HG03135 (cell line): ENCODE measurements at regions not wholly inside any gene's neighbourhood (a gene's known extent, or its start where the extent isn't known, plus 50 kb on each side); places are given as distances from the start of the nearest gene placed in this dataset.
"Not testable (repeated sequence)": the region's sequence is repeated elsewhere in the genome, so short reads cannot be mapped to it uniquely, and the experiment has no call there.

ENCODE experiments used
- ATAC-seq: cut with Tn5 transposase; IDR thresholded peaks from one replicate; pipeline ENCODE4 v1.9.1; 2021; ENCODE audit warnings: mild to moderate bottlenecking, moderate library complexity; ENCODE audit not compliant: unreplicated experiment

DNA sequence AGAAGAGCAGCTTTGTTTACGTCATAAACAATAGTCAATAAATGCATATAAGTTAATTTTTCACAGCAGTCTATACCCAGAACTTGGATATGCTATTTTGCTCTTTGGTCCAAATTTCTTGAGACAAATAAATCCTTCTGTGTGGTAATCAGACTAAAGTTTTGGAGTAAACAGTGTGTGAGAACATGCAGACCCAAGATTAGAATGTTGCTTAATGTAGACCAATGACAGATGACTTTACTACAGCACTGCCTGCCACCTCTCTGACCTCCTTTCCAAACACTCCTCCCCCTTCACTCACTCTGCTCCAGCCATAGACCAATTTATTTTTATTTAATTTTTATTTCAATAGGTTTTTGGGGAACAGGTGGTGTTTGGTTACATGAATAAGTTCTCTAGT is 115.3 kb upstream of the TANK start:
- no peak for ATAC-seq

DNA sequence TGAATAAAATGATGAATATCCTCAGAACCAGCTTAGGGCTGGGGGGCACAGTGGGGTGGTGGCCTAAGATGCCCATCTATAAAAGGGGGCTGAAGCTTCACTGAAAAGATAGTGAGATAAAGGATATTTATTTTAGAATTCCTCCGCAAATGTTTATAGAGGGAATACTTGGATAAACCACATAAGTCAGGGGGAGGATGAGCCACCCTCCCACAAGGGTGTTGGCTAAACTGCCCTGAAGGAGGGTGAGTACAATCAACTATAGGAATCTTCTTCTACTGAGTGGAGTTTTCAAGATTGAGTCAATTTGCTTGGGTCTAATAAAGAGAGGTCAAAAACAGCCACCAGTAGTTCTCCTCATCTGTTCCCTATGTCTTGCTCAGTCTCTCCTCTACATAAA is 114.5 kb upstream of the TANK start:
- ATAC-seq, result no peak

DNA sequence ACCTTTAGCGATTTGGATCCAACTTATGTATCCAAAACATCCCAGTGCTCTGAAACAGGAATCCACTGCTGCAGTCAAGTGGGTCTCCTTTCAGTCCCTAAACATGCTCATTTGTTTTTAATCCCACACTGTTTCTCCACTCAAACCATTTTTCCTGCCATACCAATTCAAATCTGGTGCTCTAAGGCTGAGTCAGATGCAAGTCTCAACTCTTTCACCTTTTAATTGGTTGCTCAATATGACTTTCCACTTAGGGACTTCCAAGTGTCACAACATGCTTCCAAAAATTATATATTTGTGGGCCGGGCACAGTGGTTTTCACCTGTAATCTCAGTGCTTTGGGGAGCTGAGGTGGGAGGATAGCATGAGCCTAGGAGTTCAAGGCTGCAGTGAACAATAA is 113.4 kb upstream of the TANK start:
- no peak for ATAC-seq

DNA sequence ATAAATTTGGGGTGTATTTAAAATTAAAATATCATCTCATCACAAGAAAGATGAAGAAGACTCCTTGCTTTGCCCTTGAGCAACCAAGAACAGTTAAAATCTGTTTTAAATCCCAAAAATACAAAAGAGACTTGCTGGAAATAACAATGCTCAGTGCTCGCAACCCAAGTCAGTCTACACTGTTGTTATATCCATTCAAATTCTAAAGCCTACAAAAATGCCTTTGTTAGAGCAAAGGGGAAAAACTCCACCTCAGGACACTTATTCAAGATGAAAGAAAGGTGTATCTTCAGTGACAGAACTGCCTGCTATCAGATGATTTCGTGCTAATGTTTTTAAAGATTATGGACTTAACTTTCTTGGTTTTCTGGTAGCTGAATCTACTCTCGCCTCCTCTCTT is 111.9 kb upstream of the TANK start:
- no peak for ATAC-seq

DNA sequence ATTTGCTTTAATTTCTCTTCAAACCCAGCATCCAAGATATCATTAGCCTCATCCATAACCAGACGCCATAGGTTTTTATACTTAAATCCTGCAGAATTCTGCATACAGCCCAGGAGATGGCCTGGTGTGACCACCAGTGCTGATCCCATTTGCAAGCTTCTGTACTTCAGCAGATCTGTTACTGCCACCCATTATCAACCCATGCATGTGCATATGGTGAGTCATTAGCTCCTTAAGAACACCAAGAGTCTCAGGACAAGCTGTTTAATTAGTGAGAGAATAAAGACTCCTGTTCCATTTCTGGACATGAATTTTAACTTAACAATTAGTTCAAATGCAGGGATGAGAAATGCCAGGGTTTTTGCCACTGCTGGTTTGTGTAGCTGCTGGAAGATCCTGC is 110.7 kb upstream of the TANK start:
- no peak for ATAC-seq

DNA sequence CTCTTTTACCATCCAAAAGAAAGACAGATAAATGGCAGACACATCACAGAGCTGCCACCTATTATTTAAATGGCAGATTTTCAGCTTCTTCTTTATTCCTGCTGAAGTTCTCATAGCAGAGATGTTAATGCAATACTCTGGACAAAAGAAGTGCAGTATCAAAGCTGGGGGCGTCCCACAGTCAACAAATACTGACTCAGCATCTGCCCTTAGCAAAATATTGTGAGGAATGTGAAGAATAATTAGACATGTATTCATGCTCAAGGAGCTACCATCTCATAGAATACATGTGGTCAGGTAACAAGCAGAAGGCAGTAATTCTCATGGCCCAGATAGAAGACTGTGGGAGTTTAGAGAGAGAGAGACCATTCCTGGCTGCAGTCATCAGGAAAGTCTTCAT is 108.0 kb upstream of the TANK start:
- ATAC-seq, result no peak

DNA sequence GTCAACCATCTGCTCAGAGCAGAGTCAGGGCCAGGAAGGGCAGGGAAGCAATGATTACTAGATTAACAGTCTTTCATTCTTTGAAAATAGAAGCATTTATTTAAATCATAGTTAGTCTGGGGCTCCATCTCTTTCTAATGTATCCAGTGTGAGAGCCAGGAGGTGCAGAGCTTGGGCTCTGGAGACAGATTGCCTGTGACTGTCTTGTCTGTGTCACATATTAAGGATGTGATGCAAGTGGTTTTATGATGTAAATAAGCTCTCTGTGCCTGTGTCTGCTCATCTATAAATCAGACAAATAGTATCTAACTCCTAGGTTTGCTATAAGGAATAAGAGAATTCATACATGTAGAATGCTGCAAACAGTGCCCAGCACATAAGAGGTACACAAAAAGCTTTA is 104.9 kb upstream of the TANK start:
- ATAC-seq, result no peak

DNA sequence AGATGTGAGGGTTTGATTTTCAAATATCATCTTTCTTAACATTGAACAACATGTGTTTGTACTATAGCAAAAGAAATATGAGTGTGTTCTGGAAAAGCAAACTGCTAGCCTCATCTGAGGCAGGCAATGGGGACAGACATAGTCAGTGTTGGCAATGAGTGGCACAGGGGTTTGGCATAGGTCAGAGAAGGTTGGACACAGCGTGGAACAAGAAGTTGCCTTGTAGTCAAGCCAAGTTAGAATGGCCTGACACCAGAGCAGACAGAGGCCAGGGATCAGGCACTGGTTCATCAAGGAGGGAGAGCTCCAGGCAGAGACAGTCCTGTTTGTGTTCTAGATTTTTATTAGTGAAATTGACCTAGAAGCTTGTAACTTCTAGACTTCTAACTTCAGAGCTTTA is 100.8 kb upstream of the TANK start:
- ATAC-seq, result no peak

DNA sequence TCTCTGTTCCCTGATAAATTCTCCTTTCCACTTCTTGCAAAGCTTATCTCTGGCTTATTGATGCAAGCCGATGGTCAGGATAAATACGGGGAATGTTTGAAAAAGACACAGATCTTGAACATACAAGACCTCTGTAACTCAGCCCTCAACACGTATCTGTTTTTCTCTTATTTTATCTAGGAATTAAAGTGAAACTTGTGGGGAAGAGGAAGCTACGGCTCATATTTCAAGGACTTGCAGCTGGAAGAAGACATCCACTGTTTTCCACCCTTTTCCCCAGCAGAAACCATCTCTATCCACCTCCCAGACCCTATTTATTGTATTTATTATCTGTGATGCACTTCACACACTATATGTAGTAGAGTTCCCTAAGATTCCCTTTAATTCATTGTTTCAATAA is 98.4 kb upstream of the TANK start:
- ATAC-seq, result no peak

DNA sequence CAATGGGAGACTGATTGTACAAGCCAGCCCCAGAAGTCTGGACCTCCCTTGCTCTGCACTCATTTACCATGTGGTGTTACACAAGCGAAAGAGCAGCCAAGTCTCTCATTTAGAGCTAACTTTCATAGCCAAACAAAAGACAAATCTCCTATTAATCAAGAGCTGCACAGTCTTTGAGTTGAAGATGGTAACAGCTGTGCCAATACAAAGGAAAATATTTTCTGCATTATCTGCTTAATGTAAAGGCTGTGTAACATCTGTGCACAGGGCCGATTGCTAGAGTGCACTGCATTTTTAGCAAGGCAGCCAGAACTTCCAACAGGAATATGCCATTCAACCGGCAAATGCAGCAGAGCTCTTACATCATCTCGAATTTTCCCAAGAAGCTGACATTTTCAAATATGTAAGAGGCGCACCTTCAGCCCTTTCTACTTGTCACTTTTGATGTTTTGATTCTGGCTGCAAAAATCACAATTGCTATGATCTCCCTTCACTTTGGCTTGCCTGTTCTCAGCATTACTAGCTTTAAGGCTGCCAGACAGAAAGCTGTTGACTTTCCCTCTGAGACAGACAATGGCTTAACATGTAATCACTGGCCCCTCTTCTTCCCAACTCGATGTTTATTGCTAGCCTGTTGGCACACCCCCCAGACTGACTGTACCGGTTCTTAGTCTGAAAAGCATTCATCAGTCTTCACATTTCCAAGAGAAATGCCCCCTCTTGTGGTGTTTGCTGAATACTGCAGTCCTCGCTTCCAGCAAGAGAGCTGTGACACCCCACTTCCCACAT is 96.9 kb upstream of the TANK start:
- peak; percentile 87 for ATAC-seq

DNA sequence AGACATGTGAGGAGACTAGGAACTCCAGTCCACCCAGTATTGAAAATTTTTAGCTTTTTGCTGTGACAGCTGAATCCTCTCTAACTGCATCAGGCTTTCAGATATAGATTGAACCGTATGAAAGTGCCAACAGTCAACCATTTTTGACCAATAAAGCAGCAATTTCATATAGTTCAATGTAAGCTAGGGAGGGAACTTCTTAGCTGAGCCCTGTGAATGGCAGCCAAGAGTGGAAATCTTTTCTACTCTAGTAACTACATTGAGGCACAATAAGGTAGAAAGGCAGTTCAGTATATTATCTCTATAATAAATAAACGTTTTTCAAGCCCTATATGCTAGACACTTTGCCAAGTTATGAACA is 96.3 kb upstream of the TANK start:
- ATAC-seq, result no peak

DNA sequence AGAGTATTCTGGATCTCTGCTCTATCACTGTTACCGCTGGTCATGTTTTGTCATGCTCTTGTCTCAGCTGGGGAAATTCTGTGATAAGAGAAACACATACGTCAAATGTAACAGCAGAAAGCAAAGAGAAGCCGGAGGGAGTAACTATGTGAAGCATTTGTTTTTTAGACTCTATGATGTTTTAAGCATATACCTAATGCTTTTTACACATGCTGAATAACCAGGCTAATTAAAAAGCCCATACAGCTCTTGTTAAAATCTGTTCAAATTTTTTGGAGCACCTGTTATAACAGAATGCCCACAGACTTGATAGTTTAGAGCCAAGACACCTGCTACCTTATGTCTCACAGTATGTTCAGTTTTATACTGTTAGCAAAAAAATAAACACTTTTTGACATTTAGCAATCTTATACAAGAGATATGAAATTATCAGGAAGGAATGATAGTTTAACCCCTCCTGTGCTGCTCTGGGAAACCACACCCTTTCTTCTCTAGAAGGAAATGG is 92.3 kb upstream of the TANK start:
- no peak for ATAC-seq

DNA sequence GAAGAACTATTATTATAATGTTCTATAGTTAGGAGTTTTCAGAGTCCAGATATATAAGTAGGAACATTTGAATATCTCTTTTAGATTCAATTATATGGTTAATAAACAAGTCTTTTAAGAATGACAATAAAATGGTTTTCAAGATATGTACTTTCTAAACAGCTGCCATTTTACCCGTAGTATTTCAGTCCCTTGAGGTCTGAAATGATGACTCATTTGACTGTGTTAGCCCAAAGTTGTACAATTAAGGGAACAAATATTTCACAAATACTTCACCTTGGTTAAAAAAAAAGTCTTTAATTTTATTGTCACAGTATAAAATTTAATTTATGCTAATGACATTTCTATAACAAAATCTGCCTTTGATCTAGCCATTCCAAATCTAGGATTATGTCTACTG is 91.6 kb upstream of the TANK start:
- no peak for ATAC-seq

DNA sequence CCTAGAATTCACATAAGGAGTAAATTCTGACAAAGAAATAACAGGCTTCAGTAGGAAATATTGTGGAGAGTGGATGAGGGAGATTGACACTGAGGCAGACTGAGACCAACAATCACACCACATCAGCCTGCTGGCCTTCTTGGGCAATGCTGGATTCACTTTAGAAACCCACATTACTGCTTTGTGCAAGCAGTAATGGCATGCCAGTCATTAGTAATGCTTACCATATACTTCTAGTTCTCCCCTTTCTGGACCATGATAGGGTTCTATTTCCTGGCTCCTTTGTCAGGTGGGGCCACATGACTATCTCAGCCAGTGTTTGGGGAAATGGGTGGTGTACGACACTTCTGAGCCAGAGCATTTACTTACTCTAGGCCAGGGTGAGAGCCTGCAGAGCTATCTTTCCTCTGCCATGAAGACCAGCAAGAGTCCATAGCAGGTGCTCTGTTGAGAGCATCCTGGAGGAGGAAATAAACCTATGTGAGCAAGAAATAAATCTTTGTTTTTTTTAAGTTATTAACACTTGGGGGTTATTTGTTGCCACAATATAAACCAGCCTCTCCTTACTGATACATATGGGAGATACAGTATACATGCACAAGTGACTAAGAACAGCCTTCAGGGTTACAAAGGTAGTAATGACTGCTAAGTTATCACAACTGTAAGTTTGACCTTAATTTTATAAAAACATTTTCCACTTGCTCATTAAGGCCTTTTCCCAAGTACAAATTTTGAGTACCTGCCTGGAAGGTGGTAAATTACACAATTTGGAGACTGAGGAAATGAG is 89.3 kb upstream of the TANK start:
- no peak for ATAC-seq

DNA sequence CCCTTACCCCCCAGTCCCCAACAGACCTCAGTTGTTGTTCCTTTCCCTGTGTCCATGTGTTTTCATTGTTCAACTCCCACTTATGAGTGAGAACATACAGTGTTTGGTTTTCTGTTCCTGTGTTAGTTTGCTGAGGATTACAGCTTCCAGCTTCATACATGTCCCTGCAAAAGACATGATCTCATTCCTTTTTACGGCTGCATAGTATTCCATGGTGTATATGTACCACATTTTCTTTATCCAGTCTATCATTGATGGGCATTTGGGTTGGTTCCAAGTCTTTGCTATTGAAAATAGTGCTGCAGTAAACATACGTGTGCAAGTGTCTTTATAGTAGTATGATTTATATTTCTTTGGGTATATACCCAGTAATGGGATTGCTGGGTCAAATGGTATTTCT is 87.8 kb upstream of the TANK start:
- not testable (repeated sequence) for ATAC-seq

DNA sequence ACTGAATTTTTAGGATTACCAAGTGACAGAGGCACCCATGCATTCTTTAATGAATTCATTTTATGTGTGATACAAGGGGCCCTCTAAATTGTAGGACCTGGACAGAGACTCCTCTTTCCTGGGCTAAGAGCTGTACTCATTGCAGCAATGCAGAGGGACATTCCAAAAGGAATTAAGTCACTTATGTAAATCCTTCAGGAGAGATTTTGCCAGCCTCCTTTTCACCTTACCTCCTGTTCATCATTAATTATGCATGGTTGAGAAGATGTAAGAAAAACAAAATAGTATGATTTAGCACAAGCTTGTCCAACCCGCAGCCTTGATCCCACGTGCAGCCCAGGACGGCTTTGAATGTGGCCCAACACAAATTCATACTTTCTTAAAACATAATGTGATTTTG is 84.5 kb upstream of the TANK start:
- no peak for ATAC-seq

DNA sequence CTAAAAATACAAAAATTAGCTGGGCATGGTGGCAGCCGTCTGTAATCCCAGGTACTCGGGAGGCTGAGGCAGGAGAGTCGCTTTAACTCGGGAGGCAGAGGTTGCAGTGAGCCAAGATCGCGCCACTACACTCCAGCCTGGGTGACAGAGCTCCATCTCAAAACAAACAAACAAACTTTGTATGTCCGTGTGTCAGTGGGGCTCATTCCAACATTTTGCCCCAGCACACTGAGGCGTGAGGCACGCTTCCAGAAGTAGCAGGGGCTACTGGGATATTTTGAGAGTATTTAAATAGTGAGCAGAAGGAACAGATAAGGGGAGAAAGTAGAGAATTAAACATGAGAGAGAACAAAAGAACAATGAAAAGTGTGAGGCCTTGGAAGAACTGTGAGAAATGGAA is 83.3 kb upstream of the TANK start:
- no peak for ATAC-seq

DNA sequence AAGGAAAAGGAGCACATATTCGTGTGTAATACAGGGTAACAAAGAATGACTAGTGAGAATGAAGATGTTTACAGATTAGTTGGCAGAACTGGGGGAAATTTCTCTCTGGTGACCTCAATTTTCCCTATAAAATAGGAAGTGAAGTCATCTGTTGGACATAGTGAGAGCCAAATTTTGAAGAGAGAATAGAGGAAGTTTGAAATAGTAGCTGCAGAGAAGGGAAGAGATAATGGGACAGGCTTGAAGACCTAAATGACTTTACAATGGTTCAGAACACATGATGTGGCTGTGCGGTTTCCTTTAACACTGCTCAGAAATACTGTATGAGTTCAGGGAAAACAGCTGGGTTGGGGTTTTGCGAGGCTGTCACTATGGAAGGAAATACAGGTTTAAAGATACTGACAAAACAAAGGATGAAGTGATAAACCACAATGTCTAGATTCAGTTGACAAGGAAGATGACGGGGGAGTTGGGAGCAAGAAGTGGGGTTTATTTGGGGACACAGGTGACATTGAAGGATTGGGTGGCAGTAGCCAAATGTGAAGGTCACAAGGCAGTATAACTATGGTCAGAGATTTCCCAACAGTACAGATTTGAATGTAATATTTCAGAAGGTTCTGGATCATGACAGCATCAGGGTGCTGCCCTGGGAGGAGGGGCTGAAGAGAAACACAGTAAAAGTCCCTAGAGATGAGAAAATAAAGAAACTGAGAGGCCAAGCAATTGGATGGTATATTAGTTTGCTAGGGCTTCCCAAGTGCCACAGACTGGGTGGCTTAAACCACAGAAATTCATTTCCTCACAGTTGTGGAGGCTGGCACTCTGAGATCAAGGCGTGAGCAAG is 82.6 kb upstream of the TANK start:
- peak; percentile 95 for ATAC-seq

DNA sequence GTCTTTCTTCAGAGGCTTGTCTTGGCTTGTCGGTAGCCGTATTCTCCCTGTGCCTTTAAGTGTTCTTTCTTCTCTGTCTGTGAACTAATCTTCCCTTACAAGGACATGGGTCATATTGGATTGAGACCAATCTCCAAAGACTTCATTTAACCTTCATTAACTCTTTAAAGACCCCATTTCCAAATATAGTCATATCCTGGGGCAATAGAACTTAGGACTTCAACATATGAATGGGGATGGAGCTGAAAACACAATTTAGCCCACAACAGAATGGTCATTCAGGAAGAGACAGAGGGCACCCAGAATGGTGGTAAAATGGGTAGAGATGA is 82.1 kb upstream of the TANK start:
- no peak for ATAC-seq

DNA sequence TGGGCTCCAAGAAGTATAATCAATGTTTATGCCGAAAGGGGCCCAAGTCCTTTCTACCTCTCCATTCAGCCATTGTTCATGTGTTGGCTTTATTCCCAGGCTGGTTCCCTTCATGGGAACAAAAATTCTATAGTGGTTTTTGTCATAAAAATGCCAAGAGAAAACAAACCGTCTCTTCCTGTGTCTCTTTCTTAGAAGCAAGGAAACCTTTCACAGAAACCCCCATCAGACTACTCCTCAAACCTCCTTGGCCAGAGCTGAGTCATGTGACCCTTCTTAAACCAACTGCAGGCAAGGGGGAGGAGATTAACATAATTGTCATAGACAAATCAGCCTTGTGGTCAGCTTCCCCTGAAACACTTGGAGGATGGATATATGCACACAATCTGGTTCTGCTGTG is 75.1 kb upstream of the TANK start:
- no peak for ATAC-seq

DNA sequence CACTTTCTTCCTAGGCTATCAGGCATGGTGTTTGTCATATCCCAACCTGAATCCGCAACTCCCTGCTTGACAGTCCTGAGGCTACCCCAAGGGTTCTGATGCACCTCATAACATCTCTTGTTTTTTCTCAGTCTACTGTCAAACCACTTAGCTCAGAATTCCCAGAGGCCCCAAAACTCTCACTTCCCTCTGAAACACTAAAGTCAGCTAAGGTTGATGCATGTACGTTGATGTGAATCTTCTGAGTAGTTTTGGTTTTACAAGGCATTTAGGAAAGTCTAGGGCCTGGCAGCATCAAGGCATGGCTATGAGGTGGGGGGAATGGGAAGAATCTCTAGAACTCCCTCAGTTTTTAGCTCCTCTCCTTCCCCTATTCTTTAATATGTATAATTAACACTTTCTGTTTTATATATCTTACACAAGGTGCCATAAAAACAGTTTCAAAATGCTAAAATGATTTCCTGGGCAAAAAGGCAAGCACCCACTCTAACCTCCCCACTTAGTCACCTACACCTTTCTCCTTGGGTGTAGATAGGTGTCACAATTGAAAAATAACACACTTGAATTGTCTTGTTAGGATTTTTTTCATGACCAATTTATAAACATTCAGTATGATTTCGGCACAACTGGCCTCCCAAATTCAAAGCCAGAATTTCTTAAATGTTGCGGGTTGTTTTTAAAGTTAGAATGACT is 71.4 kb upstream of the TANK start:
- peak; percentile 69 for ATAC-seq
